Panc1 (cell line): ENCODE measurements at regions not wholly inside any gene's neighbourhood (a gene's known extent, or its start where the extent isn't known, plus 50 kb on each side); places are given as distances from the start of the nearest gene placed in this dataset.

Experiments used
- CTCF ChIP-seq: fragments of 450-650 bp; IDR thresholded peaks from 2 replicates; pipeline ENCODE4 v1.5.1; 2017; ENCODE audit warnings: mild to moderate bottlenecking
- POLR2AphosphoS5 ChIP-seq: IDR thresholded peaks from 2 replicates; pipeline ENCODE4 v1.6.1; 2012; ENCODE audit warnings: mild to moderate bottlenecking, low read depth, low read length, moderate library complexity
- SIN3A ChIP-seq: IDR thresholded peaks from 2 replicates; pipeline ENCODE4 v1.6.1; 2012; ENCODE audit warnings: low read depth, mild to moderate bottlenecking, low read length, moderate library complexity, borderline replicate concordance; ENCODE audit not compliant: insufficient read depth
- TCF7L2 ChIP-seq: IDR thresholded peaks from 2 replicates; pipeline ENCODE4 v1.6.1; 2011; ENCODE audit warnings: mild to moderate bottlenecking, low read depth, low read length, inconsistent platforms
- TF ChIP-seq, protein P1 (sequence below), 2 experiments: IDR thresholded peaks; 2 replicates each; pipeline ENCODE4 v1.6.1; 2011 to 2012; ENCODE audit warnings: low read depth in 2 of 2, control low read depth in 1 of 2, low read length in 1 of 2, mild to moderate bottlenecking in 1 of 2, moderate library complexity in 1 of 2; ENCODE audit not compliant: insufficient read depth in 1 of 2

DNA sequence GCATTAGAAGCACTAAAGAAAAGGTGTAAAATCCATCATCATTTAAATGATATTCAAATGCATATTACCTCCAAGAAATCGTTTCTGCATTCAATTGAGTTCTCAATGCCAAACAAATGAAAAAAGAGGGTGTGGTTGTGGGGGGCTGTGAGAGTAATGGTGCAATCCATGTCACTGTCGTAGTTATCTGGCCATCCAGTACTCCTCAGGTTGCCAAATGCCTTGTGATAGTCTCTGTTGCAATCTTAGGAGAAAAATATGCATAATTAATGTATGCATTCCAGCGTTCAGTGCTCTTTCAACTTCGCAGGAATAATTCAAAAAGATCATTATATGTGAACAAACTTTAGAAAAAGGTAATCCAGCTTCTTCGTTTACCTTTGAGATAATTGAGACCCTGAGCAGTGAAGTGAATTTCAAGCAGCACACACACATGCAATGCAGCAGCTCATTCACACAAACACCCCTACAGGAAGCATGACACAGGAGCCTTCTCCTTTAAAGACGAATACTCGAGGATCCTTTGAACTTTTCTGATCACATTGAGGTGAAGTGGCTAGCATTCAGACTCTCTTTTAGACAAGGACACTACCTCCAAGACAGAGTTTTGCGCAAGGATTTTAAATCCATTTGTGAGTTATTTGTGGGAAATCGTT lies 73.4 kb downstream of the OR13A1 start:
- TF ChIP-seq CTCF: no peak
- no peak for TF ChIP-seq POLR2AphosphoS5
- TF ChIP-seq SIN3A: no peak
- TF ChIP-seq, protein P1, sequence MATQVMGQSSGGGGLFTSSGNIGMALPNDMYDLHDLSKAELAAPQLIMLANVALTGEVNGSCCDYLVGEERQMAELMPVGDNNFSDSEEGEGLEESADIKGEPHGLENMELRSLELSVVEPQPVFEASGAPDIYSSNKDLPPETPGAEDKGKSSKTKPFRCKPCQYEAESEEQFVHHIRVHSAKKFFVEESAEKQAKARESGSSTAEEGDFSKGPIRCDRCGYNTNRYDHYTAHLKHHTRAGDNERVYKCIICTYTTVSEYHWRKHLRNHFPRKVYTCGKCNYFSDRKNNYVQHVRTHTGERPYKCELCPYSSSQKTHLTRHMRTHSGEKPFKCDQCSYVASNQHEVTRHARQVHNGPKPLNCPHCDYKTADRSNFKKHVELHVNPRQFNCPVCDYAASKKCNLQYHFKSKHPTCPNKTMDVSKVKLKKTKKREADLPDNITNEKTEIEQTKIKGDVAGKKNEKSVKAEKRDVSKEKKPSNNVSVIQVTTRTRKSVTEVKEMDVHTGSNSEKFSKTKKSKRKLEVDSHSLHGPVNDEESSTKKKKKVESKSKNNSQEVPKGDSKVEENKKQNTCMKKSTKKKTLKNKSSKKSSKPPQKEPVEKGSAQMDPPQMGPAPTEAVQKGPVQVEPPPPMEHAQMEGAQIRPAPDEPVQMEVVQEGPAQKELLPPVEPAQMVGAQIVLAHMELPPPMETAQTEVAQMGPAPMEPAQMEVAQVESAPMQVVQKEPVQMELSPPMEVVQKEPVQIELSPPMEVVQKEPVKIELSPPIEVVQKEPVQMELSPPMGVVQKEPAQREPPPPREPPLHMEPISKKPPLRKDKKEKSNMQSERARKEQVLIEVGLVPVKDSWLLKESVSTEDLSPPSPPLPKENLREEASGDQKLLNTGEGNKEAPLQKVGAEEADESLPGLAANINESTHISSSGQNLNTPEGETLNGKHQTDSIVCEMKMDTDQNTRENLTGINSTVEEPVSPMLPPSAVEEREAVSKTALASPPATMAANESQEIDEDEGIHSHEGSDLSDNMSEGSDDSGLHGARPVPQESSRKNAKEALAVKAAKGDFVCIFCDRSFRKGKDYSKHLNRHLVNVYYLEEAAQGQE (IDR thresholded peaks at IDR 0.05; ENCODE audit: insufficient read depth in 1 of 2, low read depth in 2 of 2, low read length in 1 of 2): no peak
- no peak for TF ChIP-seq TCF7L2
